ENCODE measurements at regions not wholly inside any gene's neighbourhood (a gene's known extent, or its start where the extent isn't known, plus 50 kb on each side); places are given as distances from the start of the nearest gene placed in this dataset.

- TF ChIP-seq, protein P1, sequence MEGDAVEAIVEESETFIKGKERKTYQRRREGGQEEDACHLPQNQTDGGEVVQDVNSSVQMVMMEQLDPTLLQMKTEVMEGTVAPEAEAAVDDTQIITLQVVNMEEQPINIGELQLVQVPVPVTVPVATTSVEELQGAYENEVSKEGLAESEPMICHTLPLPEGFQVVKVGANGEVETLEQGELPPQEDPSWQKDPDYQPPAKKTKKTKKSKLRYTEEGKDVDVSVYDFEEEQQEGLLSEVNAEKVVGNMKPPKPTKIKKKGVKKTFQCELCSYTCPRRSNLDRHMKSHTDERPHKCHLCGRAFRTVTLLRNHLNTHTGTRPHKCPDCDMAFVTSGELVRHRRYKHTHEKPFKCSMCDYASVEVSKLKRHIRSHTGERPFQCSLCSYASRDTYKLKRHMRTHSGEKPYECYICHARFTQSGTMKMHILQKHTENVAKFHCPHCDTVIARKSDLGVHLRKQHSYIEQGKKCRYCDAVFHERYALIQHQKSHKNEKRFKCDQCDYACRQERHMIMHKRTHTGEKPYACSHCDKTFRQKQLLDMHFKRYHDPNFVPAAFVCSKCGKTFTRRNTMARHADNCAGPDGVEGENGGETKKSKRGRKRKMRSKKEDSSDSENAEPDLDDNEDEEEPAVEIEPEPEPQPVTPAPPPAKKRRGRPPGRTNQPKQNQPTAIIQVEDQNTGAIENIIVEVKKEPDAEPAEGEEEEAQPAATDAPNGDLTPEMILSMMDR (IDR thresholded peaks at IDR 0.05; ENCODE audit: insufficient read depth, low read length): no peak
- no peak for TF ChIP-seq GABPA (IDR thresholded peaks at IDR 0.05; ENCODE audit: low read depth)
- TF ChIP-seq, protein P2, sequence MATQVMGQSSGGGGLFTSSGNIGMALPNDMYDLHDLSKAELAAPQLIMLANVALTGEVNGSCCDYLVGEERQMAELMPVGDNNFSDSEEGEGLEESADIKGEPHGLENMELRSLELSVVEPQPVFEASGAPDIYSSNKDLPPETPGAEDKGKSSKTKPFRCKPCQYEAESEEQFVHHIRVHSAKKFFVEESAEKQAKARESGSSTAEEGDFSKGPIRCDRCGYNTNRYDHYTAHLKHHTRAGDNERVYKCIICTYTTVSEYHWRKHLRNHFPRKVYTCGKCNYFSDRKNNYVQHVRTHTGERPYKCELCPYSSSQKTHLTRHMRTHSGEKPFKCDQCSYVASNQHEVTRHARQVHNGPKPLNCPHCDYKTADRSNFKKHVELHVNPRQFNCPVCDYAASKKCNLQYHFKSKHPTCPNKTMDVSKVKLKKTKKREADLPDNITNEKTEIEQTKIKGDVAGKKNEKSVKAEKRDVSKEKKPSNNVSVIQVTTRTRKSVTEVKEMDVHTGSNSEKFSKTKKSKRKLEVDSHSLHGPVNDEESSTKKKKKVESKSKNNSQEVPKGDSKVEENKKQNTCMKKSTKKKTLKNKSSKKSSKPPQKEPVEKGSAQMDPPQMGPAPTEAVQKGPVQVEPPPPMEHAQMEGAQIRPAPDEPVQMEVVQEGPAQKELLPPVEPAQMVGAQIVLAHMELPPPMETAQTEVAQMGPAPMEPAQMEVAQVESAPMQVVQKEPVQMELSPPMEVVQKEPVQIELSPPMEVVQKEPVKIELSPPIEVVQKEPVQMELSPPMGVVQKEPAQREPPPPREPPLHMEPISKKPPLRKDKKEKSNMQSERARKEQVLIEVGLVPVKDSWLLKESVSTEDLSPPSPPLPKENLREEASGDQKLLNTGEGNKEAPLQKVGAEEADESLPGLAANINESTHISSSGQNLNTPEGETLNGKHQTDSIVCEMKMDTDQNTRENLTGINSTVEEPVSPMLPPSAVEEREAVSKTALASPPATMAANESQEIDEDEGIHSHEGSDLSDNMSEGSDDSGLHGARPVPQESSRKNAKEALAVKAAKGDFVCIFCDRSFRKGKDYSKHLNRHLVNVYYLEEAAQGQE (IDR thresholded peaks at IDR 0.05; ENCODE audit: insufficient replicate concordance, low read depth): no peak
- TF ChIP-seq POLR2AphosphoS5 (IDR thresholded peaks at IDR 0.05; ENCODE audit: low read depth): no peak
Measured at GRCh38 chr18:60130284-60130683, 230.5 kb downstream of the PMAIP1 start.

Data from HL-60 (cell line).